DND-41 (cell line): ENCODE measurements at regions not wholly inside any gene's neighbourhood (a gene's known extent, or its start where the extent isn't known, plus 50 kb on each side); places are given as distances from the start of the nearest gene placed in this dataset.

Experiments
- CTCF ChIP-seq: IDR thresholded peaks from 2 replicates; pipeline ENCODE4 v1.5.1; 2012; ENCODE audit warnings: borderline replicate concordance, low read length, moderate library complexity, mild to moderate bottlenecking; ENCODE audit not compliant: poor library complexity, severe bottlenecking; ENCODE audit errors: extremely low read depth
- EZH2 ChIP-seq: IDR thresholded peaks from 3 replicates; pipeline ENCODE4 v1.6.1; 2012; ENCODE audit warnings: borderline replicate concordance, low read depth, mild to moderate bottlenecking, moderate library complexity, low read length, inconsistent platforms; ENCODE audit not compliant: severe bottlenecking

- TF ChIP-seq CTCF, result no peak
- no peak for TF ChIP-seq EZH2
Observed at GRCh38 chr20:24129641-24130040, 141.1 kb upstream of the GGTLC1 start.
